GM12878 (cell line): ENCODE measurements at regions not wholly inside any gene's neighbourhood (a gene's known extent, or its start where the extent isn't known, plus 50 kb on each side); places are given as distances from the start of the nearest gene placed in this dataset.

ENCODE experiments used
- ATAC-seq: fragments of 200-7000 bp; cut with Tn5 transposase; 3 replicates; pipeline ENCODE4 v1.9.1; 2020; ENCODE audit warnings: mild to moderate bottlenecking, moderate library complexity
- BruUV-seq: library from RNA; stranded (reverse); fragments of 400-500 nt; replicated peaks from 2 replicates; lab custom pipeline; 2021; lab: Mats Ljungman, UMichigan
- CTCF ChIA-PET: fragments of 300-600 bp; sonication (Branson Sonifier 250); formaldehyde crosslinking; extraction: SDS; loops from one replicate; lab custom pipeline; 2021; ENCODE audit warnings: inconsistent platforms; lab: Yijun Ruan, JAX
- POLR2A ChIA-PET: fragments of 350-600 bp; formaldehyde crosslinking; extraction: SDS; loops from one replicate; lab custom pipeline; 2021; ENCODE audit warnings: inconsistent platforms; lab: Charles Lee
- RAD21 ChIA-PET: fragments of 300-600 bp; sonication (Branson Sonifier 250); formaldehyde crosslinking; loops from one replicate; lab custom pipeline; 2023; ENCODE audit warnings: antibody characterized with exemption; ENCODE audit not compliant: unreplicated experiment; lab: Charles Lee
- SMC1A ChIA-PET: fragments of 300-600 bp; sonication (Branson Sonifier 250); formaldehyde crosslinking; loops from one replicate; lab custom pipeline; 2023; ENCODE audit not compliant: unreplicated experiment, uncharacterized antibody; lab: Charles Lee
- DNase-seq: peaks from one replicate; pipeline ENCODE4 v3.0.0-alpha.2; 2011; ENCODE audit warnings: low read depth, low spot score
- FAIRE-seq: peaks from 3 replicates; lab custom pipeline; 2011; peaks lifted over from hg19 to GRCh38; lab: Jason Lieb, UNC
- H2AFZ ChIP-seq: 2 replicates; pipeline ENCODE4 v1.6.0; 2011; ENCODE audit warnings: low read depth, low read length, control low read depth; ENCODE audit not compliant: control insufficient read depth
- H3K27ac ChIP-seq: 2 replicates; pipeline ENCODE4 v1.5.1; 2011; ENCODE audit warnings: control low read depth; ENCODE audit not compliant: control insufficient read depth, insufficient read depth
- H3K27me3 ChIP-seq, 2 experiments: replicated peaks in 1 of 2; 2 replicates each; pipeline versions ENCODE4 v1.6.0 to v1.6.1; 2011; ENCODE audit warnings: low read length in 1 of 2; ENCODE audit not compliant: control insufficient read depth in 2 of 2, insufficient read depth in 2 of 2
- H3K36me3 ChIP-seq, 2 experiments: 2 replicates each; pipeline ENCODE4 v1.5.1; 2011; ENCODE audit warnings: low read length in 1 of 2; ENCODE audit not compliant: control insufficient read depth in 2 of 2, insufficient read depth in 2 of 2
- H3K4me1 ChIP-seq: 2 replicates; pipeline ENCODE4 v1.6.1; 2011; ENCODE audit warnings: mild to moderate bottlenecking, low read length, moderate library complexity, mixed read lengths; ENCODE audit not compliant: control insufficient read depth, insufficient read depth
- H3K4me2 ChIP-seq: 2 replicates; pipeline ENCODE4 v1.6.0; 2011; ENCODE audit warnings: control low read depth; ENCODE audit not compliant: control insufficient read depth, insufficient read depth
- H3K4me3 ChIP-seq: fragments of 200-600 bp; sonication (generic); 2 replicates; pipeline ENCODE4 v1.5.1; 2016
- H3K79me2 ChIP-seq: 2 replicates; pipeline ENCODE4 v1.6.0; 2011; ENCODE audit warnings: low read length; ENCODE audit not compliant: control insufficient read depth, insufficient read depth
- H3K9ac ChIP-seq: 2 replicates; pipeline ENCODE4 v1.8.0; 2011; ENCODE audit warnings: low read length, control low read depth, mixed read lengths; ENCODE audit not compliant: control insufficient read depth, insufficient read depth
- H3K9me3 ChIP-seq: replicated peaks from 3 replicates; pipeline ENCODE4 v1.5.1; 2011; ENCODE audit warnings: mild to moderate bottlenecking, low read length; ENCODE audit not compliant: control insufficient read depth, insufficient read depth
- H4K20me1 ChIP-seq: 2 replicates; pipeline ENCODE4 v1.6.0; 2011; ENCODE audit not compliant: control insufficient read depth, insufficient read depth
- CBX3 ChIP-seq: fragments of 200-600 bp; sonication (generic); IDR thresholded peaks from 2 replicates; pipeline ENCODE4 v1.6.1; 2016; ENCODE audit warnings: low read depth, borderline replicate concordance
- DPF2 ChIP-seq: fragments of 450-650 bp; IDR thresholded peaks from 2 replicates; pipeline ENCODE4 v1.6.1; 2017; ENCODE audit warnings: mild to moderate bottlenecking
- HDGF ChIP-seq: fragments of 450-650 bp; IDR thresholded peaks from 2 replicates; pipeline ENCODE4 v1.6.1; 2016; ENCODE audit warnings: antibody characterized with exemption
- MYB ChIP-seq: fragments of 150-350 bp; IDR thresholded peaks from 2 replicates; pipeline ENCODE4 v1.6.1; 2014; ENCODE audit warnings: mild to moderate bottlenecking, low read depth, low read length, borderline replicate concordance
- NFYA ChIP-seq: IDR thresholded peaks from 2 replicates; pipeline ENCODE4 v1.6.1; 2011; ENCODE audit warnings: low read depth, mild to moderate bottlenecking, low read length, improper control_type of control experiment, borderline replicate concordance
- NR2C1 ChIP-seq: fragments of 450-650 bp; IDR thresholded peaks from 2 replicates; pipeline ENCODE4 v1.6.1; 2017; ENCODE audit warnings: antibody characterized with exemption, mild to moderate bottlenecking, moderate library complexity
- RAD21 ChIP-seq: IDR thresholded peaks from 2 replicates; pipeline ENCODE4 v1.6.1; 2011; ENCODE audit warnings: mild to moderate bottlenecking, low read depth, low read length, moderate library complexity; ENCODE audit not compliant: insufficient read depth
- RCOR1 ChIP-seq: conservative IDR thresholded peaks from 2 replicates; pipeline ENCODE4 v1.6.1; 2012; ENCODE audit warnings: low read depth, low read length, improper control_type of control experiment
- SIN3A ChIP-seq: IDR thresholded peaks from 2 replicates; pipeline ENCODE4 v1.6.1; 2012; ENCODE audit warnings: low read depth, low read length, improper control_type of control experiment
- SP1 ChIP-seq: IDR thresholded peaks from one replicate; pipeline ENCODE4 v1.6.1; 2011; ENCODE audit warnings: low read depth, low read length
- STAT1 ChIP-seq: fragments of 450-650 bp; conservative IDR thresholded peaks from 2 replicates; pipeline ENCODE4 v1.6.1; 2014; ENCODE audit warnings: antibody characterized with exemption, mild to moderate bottlenecking
- ZBED1 ChIP-seq: IDR thresholded peaks from 2 replicates; pipeline ENCODE4 v1.6.1; 2016; ENCODE audit warnings: borderline replicate concordance
- ZNF622 ChIP-seq: fragments of 450-650 bp; IDR thresholded peaks from 2 replicates; pipeline ENCODE4 v1.6.1; 2017; ENCODE audit warnings: mild to moderate bottlenecking, inconsistent platforms
- WGBS: methylation state at CpG from one replicate; pipeline ENCODE4 v1.1.6; 2016; ENCODE audit warnings: low lambda C conversion rate; ENCODE audit not compliant: insufficient replicate concordance, insufficient coverage; ENCODE audit errors: missing lambda C conversion rate; 5-methylcytosine and 5-hydroxymethylcytosine counted together
- in situ Hi-C: fragments of 300-500 bp; cut with MboI; formaldehyde crosslinking; loops from 9 replicates; pipeline ENCODE4 v1.14.3; 2018; ENCODE audit warnings: mixed read lengths
- intact Hi-C: fragments of 100-400 bp; cut with micrococcal nuclease; formaldehyde crosslinking; loops from one replicate; pipeline ENCODE4 v1.14.2; 2022; ENCODE audit not compliant: unreplicated experiment
- TF ChIP-seq, protein P1 (sequence below): IDR thresholded peaks from 2 replicates; pipeline ENCODE4 v1.6.1; 2012; ENCODE audit warnings: low read length, inconsistent platforms
- TF ChIP-seq, protein P2 (sequence below): fragments of 450-650 bp; IDR thresholded peaks from 2 replicates; pipeline ENCODE4 v1.6.1; 2016; ENCODE audit warnings: mild to moderate bottlenecking

DNA sequence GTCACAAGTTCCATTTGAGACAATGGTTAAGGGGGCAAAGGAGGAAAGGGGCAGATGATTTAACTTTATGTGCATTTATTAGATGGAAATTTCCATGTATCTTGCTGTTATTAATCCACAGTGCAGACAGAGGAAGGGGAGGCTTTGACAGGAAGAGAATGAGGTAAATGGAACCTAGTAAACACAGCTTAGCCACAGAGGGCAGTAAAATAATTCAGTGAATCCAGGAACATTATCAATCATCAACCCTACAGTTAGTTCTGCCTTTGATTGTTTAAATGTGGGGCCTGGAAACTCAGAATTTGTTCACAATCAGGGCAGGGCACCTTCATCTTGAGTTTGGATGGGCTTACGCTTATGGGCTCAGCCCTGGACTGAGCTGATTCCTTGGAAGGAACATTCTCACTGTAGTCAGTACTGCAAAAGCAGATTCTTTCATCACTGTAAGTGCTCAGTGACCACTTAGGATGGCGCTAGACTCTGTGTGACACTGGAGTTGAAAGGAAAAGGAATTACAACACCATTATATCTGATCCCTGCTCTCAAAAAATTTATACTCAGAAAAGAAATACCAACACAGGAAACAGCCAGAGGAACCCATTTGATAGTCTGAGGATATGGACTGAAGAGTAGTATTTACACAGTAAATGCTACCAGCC is 169.5 kb downstream of the PIK3R1 start (continued):
- no peak for TF ChIP-seq NFYA
- TF ChIP-seq, protein P1, sequence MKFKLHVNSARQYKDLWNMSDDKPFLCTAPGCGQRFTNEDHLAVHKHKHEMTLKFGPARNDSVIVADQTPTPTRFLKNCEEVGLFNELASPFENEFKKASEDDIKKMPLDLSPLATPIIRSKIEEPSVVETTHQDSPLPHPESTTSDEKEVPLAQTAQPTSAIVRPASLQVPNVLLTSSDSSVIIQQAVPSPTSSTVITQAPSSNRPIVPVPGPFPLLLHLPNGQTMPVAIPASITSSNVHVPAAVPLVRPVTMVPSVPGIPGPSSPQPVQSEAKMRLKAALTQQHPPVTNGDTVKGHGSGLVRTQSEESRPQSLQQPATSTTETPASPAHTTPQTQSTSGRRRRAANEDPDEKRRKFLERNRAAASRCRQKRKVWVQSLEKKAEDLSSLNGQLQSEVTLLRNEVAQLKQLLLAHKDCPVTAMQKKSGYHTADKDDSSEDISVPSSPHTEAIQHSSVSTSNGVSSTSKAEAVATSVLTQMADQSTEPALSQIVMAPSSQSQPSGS, result no peak
- no peak for TF ChIP-seq STAT1
- TF ChIP-seq HDGF, result no peak
- no peak for TF ChIP-seq NR2C1
- TF ChIP-seq DPF2, result no peak
- TF ChIP-seq, all 136 proteins: peak for 0

DNA sequence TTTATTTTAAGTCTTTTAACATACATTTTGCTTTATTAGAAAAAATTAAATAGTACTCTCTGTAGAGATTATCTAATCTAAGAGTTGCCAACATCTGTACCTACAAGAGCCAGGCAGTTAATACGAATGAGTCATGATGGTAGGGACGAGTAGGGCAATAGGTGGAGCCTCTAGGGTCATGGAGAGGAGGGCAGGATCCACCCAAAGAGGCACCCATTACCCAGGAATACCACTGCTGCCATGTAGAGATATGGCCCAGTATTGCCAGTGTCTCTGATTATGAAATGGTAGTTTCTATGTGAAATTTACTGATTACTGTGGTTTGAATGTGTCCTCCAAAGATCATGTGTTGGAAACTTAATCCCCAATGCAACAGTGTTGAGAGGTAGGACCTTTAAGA is 170.4 kb downstream of the PIK3R1 start:
- no peaks in the 10 kb centered on the region for H3K4me1 ChIP-seq
- in situ Hi-C loops (no loop called here), intact Hi-C loops (no loop called here)
- no TSS peak for BruUV-seq
- no peak for TF ChIP-seq SIN3A
- TF ChIP-seq SP1, result no peak
- TF ChIP-seq ZBED1, result no peak
- TF ChIP-seq CBX3, result no peak
- TF ChIP-seq ZNF622, result no peak
- no peak for TF ChIP-seq RAD21
- no peak for TF ChIP-seq MYB
- TF ChIP-seq, protein P2, sequence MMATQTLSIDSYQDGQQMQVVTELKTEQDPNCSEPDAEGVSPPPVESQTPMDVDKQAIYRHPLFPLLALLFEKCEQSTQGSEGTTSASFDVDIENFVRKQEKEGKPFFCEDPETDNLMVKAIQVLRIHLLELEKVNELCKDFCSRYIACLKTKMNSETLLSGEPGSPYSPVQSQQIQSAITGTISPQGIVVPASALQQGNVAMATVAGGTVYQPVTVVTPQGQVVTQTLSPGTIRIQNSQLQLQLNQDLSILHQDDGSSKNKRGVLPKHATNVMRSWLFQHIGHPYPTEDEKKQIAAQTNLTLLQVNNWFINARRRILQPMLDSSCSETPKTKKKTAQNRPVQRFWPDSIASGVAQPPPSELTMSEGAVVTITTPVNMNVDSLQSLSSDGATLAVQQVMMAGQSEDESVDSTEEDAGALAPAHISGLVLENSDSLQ, result no peak
- no peak for TF ChIP-seq RCOR1
- ChIA-PET RAD21 (no interaction called here), POLR2A (no interaction called here), SMC1A (interaction anchor here (0.8 to 1.5 kb wide), 9 partner anchors 9 to 70 kb away, joined by 3 to 4 read pairs (median 3); no protein-coding TSS in a partner anchor), CTCF (interaction anchor here (1.0 to 1.2 kb wide), 4 partner anchors 8 to 68 kb away, joined by 3 to 6 read pairs (median 3); no protein-coding TSS in a partner anchor)
- no peak overlapping the region for H2AFZ ChIP-seq
- no peaks in the 10 kb centered on the region for H3K27me3 ChIP-seq
- H4K20me1 ChIP-seq, result no peaks in the 10 kb centered on the region
- H3K9ac ChIP-seq, result no peak overlapping the region
- H3K79me2 ChIP-seq, result no peaks in the 10 kb centered on the region
- no peaks in the 10 kb centered on the region for H3K9me3 ChIP-seq
- ATAC-seq (no peak), DNase-seq (no peak), FAIRE-seq (no peak)
- no peak overlapping the region for H3K4me2 ChIP-seq
- H3K4me3 ChIP-seq, result no peak overlapping the region
- 83% methylated on average over 2 of the region's 2 CpGs for whole genome bisulfite sequencing
- H3K27ac ChIP-seq, result no peak overlapping the region
- no peaks in the 10 kb centered on the region for H3K36me3 ChIP-seq
